ENCODE measurements at regions not wholly inside any gene's neighbourhood (a gene's known extent, or its start where the extent isn't known, plus 50 kb on each side); places are given as distances from the start of the nearest gene placed in this dataset.
A peak's percentile ranks its signal among the peaks of the same experiment; 100 is the strongest.
"Not testable (repeated sequence)": the region's sequence is repeated elsewhere in the genome, so short reads cannot be mapped to it uniquely, and the experiment has no call there.

GRCh38 chr4:163077680-163078079, 89.0 kb downstream of the NAF1 start:
- DNase-seq (ENCODE audit: low spot score) = no peak

GRCh38 chr4:163072222-163072621, 94.5 kb downstream of the NAF1 start:
- no peak for DNase-seq (ENCODE audit: low spot score)

GRCh38 chr4:163071308-163071707, 95.4 kb downstream of the NAF1 start:
- DNase-seq (ENCODE audit: low spot score) = no peak

GRCh38 chr4:163070023-163070422, 96.7 kb downstream of the NAF1 start:
- DNase-seq (ENCODE audit: low spot score) = no peak

GRCh38 chr4:163063891-163064290, 102.8 kb downstream of the NAF1 start:
- DNase-seq (ENCODE audit: low spot score) = peak; percentile 70

- DNase-seq (ENCODE audit: low spot score) = peak; percentile 42
Observed at GRCh38 chr4:163048447-163048846, 118.2 kb downstream of the NAF1 start.

GRCh38 chr4:163042306-163042705, 124.4 kb downstream of the NAF1 start:
- DNase-seq (ENCODE audit: low spot score) = no peak

GRCh38 chr4:163017135-163017534, 149.6 kb downstream of the NAF1 start:
- DNase-seq (ENCODE audit: low spot score) = no peak

- no peak for DNase-seq (ENCODE audit: low spot score)
Observed at GRCh38 chr4:163012816-163013215, 153.9 kb downstream of the NAF1 start.

- no peak for DNase-seq (ENCODE audit: low spot score)
Observed at GRCh38 chr4:163003979-163004378, 162.7 kb downstream of the NAF1 start.

- DNase-seq (ENCODE audit: low spot score) = no peak
Observed at GRCh38 chr4:162988530-162988929, 178.2 kb downstream of the NAF1 start.

GRCh38 chr4:162985131-162985530, 181.6 kb downstream of the NAF1 start:
- no peak for DNase-seq (ENCODE audit: low spot score)

GRCh38 chr4:162984621-162985020, 182.1 kb downstream of the NAF1 start:
- DNase-seq (ENCODE audit: low spot score) = no peak

GRCh38 chr4:162981823-162982222, 184.9 kb downstream of the NAF1 start:
- DNase-seq (ENCODE audit: low spot score) = no peak

GRCh38 chr4:162978398-162978797, 188.3 kb downstream of the NAF1 start:
- DNase-seq (ENCODE audit: low spot score) = no peak

GRCh38 chr4:162977788-162978187, 188.9 kb downstream of the NAF1 start:
- no peak for DNase-seq (ENCODE audit: low spot score)

GRCh38 chr4:162972661-162973330, 193.9 kb downstream of the NAF1 start:
- no peak for DNase-seq (ENCODE audit: low spot score)

GRCh38 chr4:162969194-162969593, 197.5 kb downstream of the NAF1 start:
- DNase-seq (ENCODE audit: low spot score) = no peak

GRCh38 chr4:162965978-162966377, 200.7 kb downstream of the NAF1 start:
- not testable (repeated sequence) for DNase-seq (ENCODE audit: low spot score)

- DNase-seq (ENCODE audit: low spot score) = peak; percentile 48
Observed at GRCh38 chr4:162959046-162959445, 207.6 kb downstream of the NAF1 start.

- DNase-seq (ENCODE audit: low spot score) = no peak
Observed at GRCh38 chr4:162957521-162958143, 209.1 kb downstream of the NAF1 start.

- no peak for DNase-seq (ENCODE audit: low spot score)
Observed at GRCh38 chr4:162954976-162955375, 211.7 kb downstream of the NAF1 start.

GRCh38 chr4:162952232-162952631, 214.5 kb downstream of the NAF1 start:
- peak; percentile 33 for DNase-seq (ENCODE audit: low spot score)

- DNase-seq (ENCODE audit: low spot score) = peak; percentile 7
Observed at GRCh38 chr4:162945713-162946112, 221.0 kb downstream of the NAF1 start.

Data from H4 (cell line).